ENCODE measurements at regions not wholly inside any gene's neighbourhood (a gene's known extent, or its start where the extent isn't known, plus 50 kb on each side); places are given as distances from the start of the nearest gene placed in this dataset.

DNA sequence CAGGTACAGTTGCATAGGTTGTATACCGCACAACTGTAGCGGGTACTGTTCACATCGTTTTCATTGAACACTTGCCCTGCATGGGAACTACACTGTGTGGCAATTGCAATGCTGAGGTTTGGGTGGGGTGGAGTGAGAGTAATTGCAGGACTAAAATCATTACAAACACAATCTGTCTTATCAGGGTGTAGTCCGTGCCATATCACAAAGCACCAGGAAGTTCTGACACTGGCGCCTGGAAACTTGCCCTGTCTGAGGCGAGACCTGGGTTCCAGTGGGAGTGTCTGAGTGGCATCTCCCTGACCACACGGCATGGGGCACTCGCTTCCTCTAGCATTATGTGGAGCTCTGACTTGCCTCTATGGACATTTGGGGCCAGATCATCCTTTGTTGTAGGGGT is 153.4 kb downstream of the RGS9 start:
- intact Hi-C loops (cut with DNase I): loop anchor here (5.0 to 10.0 kb wide), 2 partner anchors 384 to 877 kb away; no protein-coding TSS in a partner anchor
- no peak for DNase-seq (ENCODE audit: low spot score)

DNA sequence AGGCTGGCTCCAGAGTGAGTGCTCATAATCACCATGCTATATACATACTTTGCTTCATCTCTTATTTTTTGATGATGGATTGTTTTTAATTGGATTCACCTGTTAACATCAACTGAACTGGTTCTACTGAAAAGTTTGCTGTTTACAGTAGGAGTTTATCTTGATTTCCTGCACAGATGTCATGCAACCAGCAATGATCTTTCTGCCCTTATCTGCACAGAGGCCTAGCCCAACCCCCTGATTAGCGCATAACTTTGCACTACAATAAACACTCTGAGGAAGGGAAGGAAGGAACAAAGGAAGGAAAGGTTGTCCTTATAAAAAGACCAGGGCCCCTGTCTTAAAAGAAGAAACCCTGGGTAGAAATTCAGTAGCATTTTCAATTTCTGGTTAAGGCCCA is 152.9 kb downstream of the RGS9 start:
- DNase-seq (ENCODE audit: low spot score): no peak
- intact Hi-C loops (cut with DNase I): loop anchor here (5.0 to 10.0 kb wide), 2 partner anchors 385 to 877 kb away; no protein-coding TSS in a partner anchor

DNA sequence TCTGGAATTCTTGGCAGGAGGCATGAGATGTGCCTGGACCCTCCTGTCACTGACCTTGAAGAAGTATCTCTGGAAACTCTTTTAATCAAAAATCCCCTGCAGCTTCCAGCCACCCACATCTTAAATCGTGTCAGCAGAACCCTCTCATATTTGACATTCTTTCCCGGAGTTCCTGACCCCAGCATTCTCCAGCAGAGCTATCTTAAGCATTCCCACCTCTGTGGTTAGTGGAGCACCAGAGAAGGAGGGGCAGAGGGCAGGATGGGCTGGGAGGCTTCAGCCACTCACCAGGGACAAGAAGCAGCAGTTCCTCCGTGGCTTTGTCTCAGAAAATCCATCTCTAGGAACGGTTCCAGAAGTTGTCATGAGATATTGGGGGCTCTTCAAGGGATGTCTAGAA is 149.9 kb downstream of the RGS9 start:
- DNase-seq (ENCODE audit: low spot score): no peak
- intact Hi-C loops (cut with DNase I): no loop called here

DNA sequence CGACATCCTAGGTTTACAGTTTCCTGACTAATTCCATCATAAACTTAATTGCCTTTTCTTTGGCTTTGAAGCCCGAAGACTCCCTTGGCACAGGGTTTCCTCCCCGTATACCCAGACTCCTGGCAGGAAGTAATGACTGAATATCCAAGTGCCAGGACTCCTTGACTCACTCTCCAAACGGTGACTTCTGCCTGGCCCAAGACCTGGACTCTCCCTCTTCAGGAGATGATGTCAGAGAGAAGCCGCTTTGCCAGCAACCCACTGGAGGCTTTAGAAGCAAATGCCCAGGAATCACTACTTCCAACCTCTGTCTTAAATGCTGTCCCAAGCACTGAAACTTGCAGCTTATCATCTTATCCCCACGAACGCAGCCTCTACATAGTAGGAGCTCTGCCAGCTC is 146.5 kb downstream of the RGS9 start:
- no peak for DNase-seq (ENCODE audit: low spot score)
- intact Hi-C loops (cut with DNase I): no loop called here

DNA sequence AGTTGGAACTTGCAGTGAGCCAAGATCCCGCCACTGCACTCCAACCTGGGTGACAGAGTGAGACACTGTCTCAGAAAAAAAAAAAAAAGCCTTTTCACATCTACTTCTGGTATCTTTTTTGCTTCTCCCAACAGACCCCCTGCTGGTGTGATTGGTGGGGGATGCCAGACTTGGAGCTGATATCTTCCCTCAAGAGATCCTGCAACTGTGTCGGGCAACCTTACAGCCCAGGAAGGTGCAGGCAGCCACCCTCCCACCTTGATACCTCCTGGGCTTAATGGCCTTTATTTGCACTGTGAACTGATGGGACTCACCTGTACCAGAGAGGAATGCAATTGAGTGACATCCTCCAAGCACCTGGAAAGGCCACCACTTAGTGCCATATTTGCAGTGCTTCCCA is 142.3 kb downstream of the RGS9 start:
- intact Hi-C loops (cut with DNase I): no loop called here
- DNase-seq (ENCODE audit: low spot score): no peak

DNA sequence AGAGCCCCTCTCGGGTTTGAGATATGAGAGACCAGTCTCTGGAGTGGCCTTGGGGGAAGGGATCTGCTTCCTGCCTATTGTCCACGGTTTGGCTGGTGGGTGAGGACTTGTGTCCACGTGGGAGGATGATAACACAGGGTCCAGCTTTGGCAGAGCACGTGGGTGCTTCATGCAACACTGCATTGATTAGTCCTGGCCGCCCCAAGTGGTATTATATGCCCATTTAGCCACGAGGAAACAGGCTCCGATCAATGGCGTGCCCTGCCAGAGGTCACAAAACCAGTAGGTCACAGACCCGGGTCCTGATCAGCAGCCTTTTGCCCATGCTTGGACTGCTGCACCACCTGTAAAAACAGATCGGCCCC is 141.6 kb downstream of the RGS9 start:
- no peak for DNase-seq (ENCODE audit: low spot score)
- intact Hi-C loops (cut with DNase I): no loop called here

DNA sequence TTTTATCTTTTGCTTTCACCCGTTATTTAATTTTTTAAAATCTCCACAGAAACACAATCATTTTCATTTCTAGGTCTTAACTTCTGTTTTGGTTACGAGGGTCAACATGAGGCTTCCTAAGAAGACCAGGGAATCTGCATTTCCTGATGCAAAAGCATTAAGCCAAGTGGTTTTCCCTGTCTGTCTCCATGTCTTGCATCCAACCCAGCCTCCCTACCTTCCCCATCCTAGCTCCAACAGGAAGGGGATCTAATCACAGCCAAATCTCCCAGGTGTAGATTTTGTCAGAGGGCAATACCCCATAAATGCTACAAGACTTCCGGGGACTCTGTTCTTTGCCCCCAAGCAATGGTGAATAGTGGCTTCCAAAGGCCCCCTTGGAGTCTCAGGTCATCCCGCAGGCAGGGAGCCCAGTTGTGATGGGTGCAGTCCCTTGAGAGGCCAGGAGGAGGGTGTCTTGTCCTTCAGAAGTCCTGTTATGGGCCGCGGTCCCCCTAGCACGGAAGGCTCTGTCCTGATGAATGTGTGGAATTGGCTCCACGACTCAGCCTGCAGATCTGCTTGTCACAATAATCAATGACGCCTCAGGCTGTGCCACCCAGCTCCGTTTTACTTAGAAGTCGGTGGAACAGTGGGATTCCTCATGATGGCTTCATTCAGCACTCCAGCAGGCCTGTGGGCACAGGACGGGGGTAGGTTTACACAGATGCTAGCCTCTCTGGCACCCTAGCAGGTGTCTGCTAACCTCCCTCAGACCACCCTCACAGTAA is 141.1 kb downstream of the RGS9 start:
- no peak for DNase-seq (ENCODE audit: low spot score)
- intact Hi-C loops (cut with DNase I): no loop called here

DNA sequence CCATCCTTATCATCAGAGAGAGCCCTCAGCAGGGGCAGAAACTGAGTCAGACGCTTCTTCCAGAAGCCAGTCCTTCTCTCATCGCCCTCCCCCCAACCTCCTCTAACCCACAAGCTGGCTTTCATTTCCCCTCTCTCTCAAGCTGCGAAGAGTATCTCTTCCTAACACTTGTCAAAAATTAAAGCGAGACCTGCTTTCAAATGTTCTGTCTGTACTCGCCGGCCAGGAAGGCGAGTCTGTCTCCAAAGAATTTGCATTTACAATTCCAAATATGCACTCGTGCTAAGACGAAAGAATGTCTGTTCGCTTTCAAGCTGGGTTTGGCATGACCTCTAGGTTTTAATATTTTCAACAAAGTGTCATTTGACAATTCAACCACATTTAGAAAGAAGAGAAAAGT is 140.4 kb downstream of the RGS9 start:
- no peak for DNase-seq (ENCODE audit: low spot score)
- intact Hi-C loops (cut with DNase I): no loop called here

All from cardiac septum (tissue), 1 donor.